ENCODE measurements at regions not wholly inside any gene's neighbourhood (a gene's known extent, or its start where the extent isn't known, plus 50 kb on each side); places are given as distances from the start of the nearest gene placed in this dataset.

GRCh38 chr9:102185371-102185770, 446.9 kb upstream of the GRIN3A start:
- TF ChIP-seq ZNF121 (CRISPR knock-in tag; IDR thresholded peaks at IDR 0.05) (no peak), FOXA1 (IDR thresholded peaks at IDR 0.05) (no peak), FOXA1 (CRISPR knock-in tag; IDR thresholded peaks at IDR 0.05) (no peak), FOXM1 (CRISPR knock-in tag; IDR thresholded peaks at IDR 0.05) (no peak), ZNF768 (CRISPR knock-in tag; IDR thresholded peaks at IDR 0.05) (no peak)
- TF ChIP-seq, protein P1, sequence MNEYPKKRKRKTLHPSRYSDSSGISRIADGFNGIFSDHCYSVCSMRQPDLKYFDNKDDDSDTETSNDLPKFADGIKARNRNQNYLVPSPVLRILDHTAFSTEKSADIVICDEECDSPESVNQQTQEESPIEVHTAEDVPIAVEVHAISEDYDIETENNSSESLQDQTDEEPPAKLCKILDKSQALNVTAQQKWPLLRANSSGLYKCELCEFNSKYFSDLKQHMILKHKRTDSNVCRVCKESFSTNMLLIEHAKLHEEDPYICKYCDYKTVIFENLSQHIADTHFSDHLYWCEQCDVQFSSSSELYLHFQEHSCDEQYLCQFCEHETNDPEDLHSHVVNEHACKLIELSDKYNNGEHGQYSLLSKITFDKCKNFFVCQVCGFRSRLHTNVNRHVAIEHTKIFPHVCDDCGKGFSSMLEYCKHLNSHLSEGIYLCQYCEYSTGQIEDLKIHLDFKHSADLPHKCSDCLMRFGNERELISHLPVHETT (CRISPR knock-in tag; conservative IDR thresholded peaks at IDR 0.05): no peak
- TF ChIP-seq, protein P2, sequence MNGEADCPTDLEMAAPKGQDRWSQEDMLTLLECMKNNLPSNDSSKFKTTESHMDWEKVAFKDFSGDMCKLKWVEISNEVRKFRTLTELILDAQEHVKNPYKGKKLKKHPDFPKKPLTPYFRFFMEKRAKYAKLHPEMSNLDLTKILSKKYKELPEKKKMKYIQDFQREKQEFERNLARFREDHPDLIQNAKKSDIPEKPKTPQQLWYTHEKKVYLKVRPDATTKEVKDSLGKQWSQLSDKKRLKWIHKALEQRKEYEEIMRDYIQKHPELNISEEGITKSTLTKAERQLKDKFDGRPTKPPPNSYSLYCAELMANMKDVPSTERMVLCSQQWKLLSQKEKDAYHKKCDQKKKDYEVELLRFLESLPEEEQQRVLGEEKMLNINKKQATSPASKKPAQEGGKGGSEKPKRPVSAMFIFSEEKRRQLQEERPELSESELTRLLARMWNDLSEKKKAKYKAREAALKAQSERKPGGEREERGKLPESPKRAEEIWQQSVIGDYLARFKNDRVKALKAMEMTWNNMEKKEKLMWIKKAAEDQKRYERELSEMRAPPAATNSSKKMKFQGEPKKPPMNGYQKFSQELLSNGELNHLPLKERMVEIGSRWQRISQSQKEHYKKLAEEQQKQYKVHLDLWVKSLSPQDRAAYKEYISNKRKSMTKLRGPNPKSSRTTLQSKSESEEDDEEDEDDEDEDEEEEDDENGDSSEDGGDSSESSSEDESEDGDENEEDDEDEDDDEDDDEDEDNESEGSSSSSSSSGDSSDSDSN (CRISPR knock-in tag; IDR thresholded peaks at IDR 0.05): no peak

All from HepG2 (cell line).